Gastroesophageal sphincter (tissue), 4 donors: ENCODE measurements at regions not wholly inside any gene's neighbourhood (a gene's known extent, or its start where the extent isn't known, plus 50 kb on each side); places are given as distances from the start of the nearest gene placed in this dataset.

ENCODE experiments used
- ATAC-seq: fragments of 150-250 bp; one replicate; pipeline ENCODE4 v1.9.1; 2016; ENCODE audit warnings: mild to moderate bottlenecking, moderate library complexity
- H3K27ac ChIP-seq, 4 donors: fragments of 200-600 bp; sonication (generic) in 3 of 4; 1 replicate in 3 of 4; 2 replicates in 1 of 4; pipeline ENCODE4 v1.5.1; 2016 to 2019
- H3K27me3 ChIP-seq: fragments of 200-600 bp; sonication (generic); one replicate; pipeline ENCODE4 v1.5.1; 2019
- H3K36me3 ChIP-seq, 2 donors: fragments of 200-600 bp; sonication (generic); one replicate each; pipeline ENCODE4 v1.5.1; 2019; ENCODE audit warnings: control low read depth in 1 of 2
- H3K4me1 ChIP-seq, 3 donors: fragments of 200-600 bp; sonication (generic); 1 replicate in 2 of 3; 2 replicates in 1 of 3; pipeline ENCODE4 v1.5.1; 2016 to 2019; ENCODE audit warnings: control low read depth in 2 of 3
- H3K4me3 ChIP-seq, 2 donors: fragments of 200-600 bp; sonication (generic); one replicate each; pipeline ENCODE4 v1.5.1; 2019; ENCODE audit warnings: mild to moderate bottlenecking in 1 of 2, moderate library complexity in 1 of 2
- H3K9me3 ChIP-seq, 3 donors: fragments of 200-600 bp; sonication (generic); one replicate each; pipeline ENCODE4 v1.5.1; 2017 to 2019; ENCODE audit warnings: control low read depth in 2 of 3
- CTCF ChIP-seq, 4 experiments: fragments of 200-600 bp in 2 of 4; fragments of 450-650 bp in 2 of 4; sonication (generic) in 1 of 4; IDR thresholded peaks; one replicate each; pipeline ENCODE4 v1.5.1; 2017 to 2019; ENCODE audit warnings: antibody characterized with exemption in 4 of 4, mild to moderate bottlenecking in 2 of 4, moderate library complexity in 2 of 4
- EP300 ChIP-seq: sonication (generic); formaldehyde crosslinking; IDR thresholded peaks from one replicate; pipeline ENCODE4 v1.6.1; 2017; ENCODE audit warnings: antibody characterized with exemption, mild to moderate bottlenecking
- POLR2A ChIP-seq, 2 donors: fragments of 450-650 bp; IDR thresholded peaks; one replicate each; pipeline ENCODE4 v1.6.1; 2017; ENCODE audit warnings: antibody characterized with exemption in 2 of 2, mild to moderate bottlenecking in 2 of 2, moderate library complexity in 1 of 2
- POLR2AphosphoS5 ChIP-seq: sonication (generic); formaldehyde crosslinking; IDR thresholded peaks from one replicate; pipeline ENCODE4 v1.6.1; 2017; ENCODE audit warnings: antibody characterized with exemption
- WGBS, 2 donors: methylation state at CpG; one replicate each; pipeline ENCODE4 v1.1.5; 2018; ENCODE audit warnings: low coverage in 1 of 2; 5-methylcytosine and 5-hydroxymethylcytosine counted together

GRCh38 chr14:22478247-22478646 lies 110.8 kb downstream of the DAD1 start:
- Histone ChIP-seq H3K4me3 (no peak overlapping the region), H3K27me3 (peaks cover 5% of the 10 kb centered on the region), H3K4me1 (peaks cover 0 to 46% (median 0%) of the 10 kb centered on the region in 3 donors), H3K36me3 (no peaks in the 10 kb centered on the region), H3K27ac (peak overlapping the region in 1 of 4 donors; percentile 24), H3K9me3 (no peaks in the 10 kb centered on the region)
- TF ChIP-seq POLR2A (IDR thresholded peaks at IDR 0.05) (no peak), POLR2AphosphoS5 (no peak), CTCF (IDR thresholded peaks at IDR 0.05) (no peak)
- no peak for ATAC-seq
- WGBS, 2 donors, result 74 to 76% methylated on average over 4 of the region's 4 CpGs

GRCh38 chr14:22477569-22478194 lies 111.3 kb downstream of the DAD1 start:
- TF ChIP-seq CTCF (IDR thresholded peaks at IDR 0.05) (no peak), EP300 (no peak), POLR2A (IDR thresholded peaks at IDR 0.05) (no peak), POLR2AphosphoS5 (no peak)
- H3K9me3 ChIP-seq, result no peaks in the 10 kb centered on the region
- H3K27ac ChIP-seq, result no peak overlapping the region
- H3K4me1 ChIP-seq, result peaks cover 0 to 51% (median 0%) of the 10 kb centered on the region in 3 donors
- ATAC-seq, result no peak
- H3K36me3 ChIP-seq, result no peaks in the 10 kb centered on the region
- H3K4me3 ChIP-seq, result no peak overlapping the region
- WGBS, 2 donors, result 80 to 92% methylated on average over 2 to 5 of the region's 5 CpGs
- H3K27me3 ChIP-seq, result peaks cover 7% of the 10 kb centered on the region

GRCh38 chr14:22476887-22477286 lies 112.1 kb downstream of the DAD1 start:
- no peak for ATAC-seq
- peaks cover 0 to 46% (median 0%) of the 10 kb centered on the region in 3 donors for H3K4me1 ChIP-seq
- H3K9me3 ChIP-seq, result no peaks in the 10 kb centered on the region
- peaks cover 11% of the 10 kb centered on the region for H3K27me3 ChIP-seq
- no peaks in the 10 kb centered on the region for H3K36me3 ChIP-seq
- TF ChIP-seq CTCF (IDR thresholded peaks at IDR 0.05) (no peak), POLR2A (IDR thresholded peaks at IDR 0.05) (no peak), EP300 (no peak), POLR2AphosphoS5 (no peak)
- H3K27ac ChIP-seq, result no peak overlapping the region
- H3K4me3 ChIP-seq, result no peak overlapping the region
- whole genome bisulfite sequencing, 2 donors, result 56 to 65% methylated on average over 1 to 2 of the region's 2 CpGs

GRCh38 chr14:22476005-22476751 lies 112.8 kb downstream of the DAD1 start:
- ATAC-seq, result no peak
- H3K27me3 ChIP-seq, result peaks cover 11% of the 10 kb centered on the region
- H3K4me3 ChIP-seq, result no peak overlapping the region
- H3K9me3 ChIP-seq, result no peaks in the 10 kb centered on the region
- WGBS, 2 donors, result 56 to 83% methylated on average over 1 to 2 of the region's 5 CpGs
- peaks cover 0 to 44% (median 0%) of the 10 kb centered on the region in 3 donors for H3K4me1 ChIP-seq
- TF ChIP-seq EP300 (no peak), POLR2AphosphoS5 (no peak), POLR2A (IDR thresholded peaks at IDR 0.05) (no peak), CTCF (IDR thresholded peaks at IDR 0.05) (no peak)
- no peaks in the 10 kb centered on the region for H3K36me3 ChIP-seq
- H3K27ac ChIP-seq, result peak overlapping the region in 1 of 4 donors; percentile 29

GRCh38 chr14:22475381-22475780 lies 113.6 kb downstream of the DAD1 start:
- ATAC-seq, result no peak
- Histone ChIP-seq H3K4me3 (no peak overlapping the region), H3K27ac (peak overlapping the region in 1 of 4 donors; percentile 29), H3K9me3 (no peaks in the 10 kb centered on the region), H3K4me1 (peaks cover 0 to 36% (median 0%) of the 10 kb centered on the region in 3 donors), H3K27me3 (peaks cover 11% of the 10 kb centered on the region), H3K36me3 (no peaks in the 10 kb centered on the region)
- 73 to 78% methylated on average over 6 of the region's 6 CpGs for WGBS, 2 donors
- TF ChIP-seq EP300, result no peak
- no peak for TF ChIP-seq CTCF (IDR thresholded peaks at IDR 0.05)
- no peak for TF ChIP-seq POLR2A (IDR thresholded peaks at IDR 0.05)
- TF ChIP-seq POLR2AphosphoS5, result no peak
